ENCODE measurements at regions not wholly inside any gene's neighbourhood (a gene's known extent, or its start where the extent isn't known, plus 50 kb on each side); places are given as distances from the start of the nearest gene placed in this dataset.

DNA sequence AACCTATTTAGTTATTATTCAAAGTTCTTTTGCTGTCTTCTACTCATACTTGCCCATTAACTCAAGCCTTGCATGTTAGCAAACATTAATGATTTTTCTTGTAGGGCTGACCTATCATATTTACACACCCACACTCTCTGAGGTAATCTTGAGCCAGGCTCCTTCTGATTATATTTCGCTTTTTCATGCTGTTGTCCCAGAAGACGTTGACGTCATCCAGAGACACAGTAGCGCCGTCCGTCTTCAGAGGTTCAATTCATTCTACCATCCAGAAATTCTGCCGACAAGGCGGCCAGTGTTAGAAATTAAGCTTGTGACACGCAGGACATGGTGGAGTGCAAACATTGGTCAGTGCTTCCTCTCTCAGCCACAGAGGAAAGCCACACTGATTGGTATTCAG, 584.7 kb downstream of the BMP2 start:
- no peak for ATAC-seq
- no peak for TF ChIP-seq ZFP30 (CRISPR knock-in tag; IDR thresholded peaks at IDR 0.05)
- no peak for TF ChIP-seq ZNF565 (CRISPR knock-in tag; conservative IDR thresholded peaks at IDR 0.05; ENCODE audit: low read depth)
- TF ChIP-seq ZFP3 (CRISPR knock-in tag; IDR thresholded peaks at IDR 0.05) = no peak
- TF ChIP-seq TCF4 (CRISPR knock-in tag; IDR thresholded peaks at IDR 0.05; ENCODE audit: borderline replicate concordance) = no peak
- TF ChIP-seq, protein P1, sequence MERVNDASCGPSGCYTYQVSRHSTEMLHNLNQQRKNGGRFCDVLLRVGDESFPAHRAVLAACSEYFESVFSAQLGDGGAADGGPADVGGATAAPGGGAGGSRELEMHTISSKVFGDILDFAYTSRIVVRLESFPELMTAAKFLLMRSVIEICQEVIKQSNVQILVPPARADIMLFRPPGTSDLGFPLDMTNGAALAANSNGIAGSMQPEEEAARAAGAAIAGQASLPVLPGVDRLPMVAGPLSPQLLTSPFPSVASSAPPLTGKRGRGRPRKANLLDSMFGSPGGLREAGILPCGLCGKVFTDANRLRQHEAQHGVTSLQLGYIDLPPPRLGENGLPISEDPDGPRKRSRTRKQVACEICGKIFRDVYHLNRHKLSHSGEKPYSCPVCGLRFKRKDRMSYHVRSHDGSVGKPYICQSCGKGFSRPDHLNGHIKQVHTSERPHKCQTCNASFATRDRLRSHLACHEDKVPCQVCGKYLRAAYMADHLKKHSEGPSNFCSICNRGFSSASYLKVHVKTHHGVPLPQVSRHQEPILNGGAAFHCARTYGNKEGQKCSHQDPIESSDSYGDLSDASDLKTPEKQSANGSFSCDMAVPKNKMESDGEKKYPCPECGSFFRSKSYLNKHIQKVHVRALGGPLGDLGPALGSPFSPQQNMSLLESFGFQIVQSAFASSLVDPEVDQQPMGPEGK (CRISPR knock-in tag; IDR thresholded peaks at IDR 0.05; ENCODE audit: borderline replicate concordance) = no peak
- TF ChIP-seq, protein P2, sequence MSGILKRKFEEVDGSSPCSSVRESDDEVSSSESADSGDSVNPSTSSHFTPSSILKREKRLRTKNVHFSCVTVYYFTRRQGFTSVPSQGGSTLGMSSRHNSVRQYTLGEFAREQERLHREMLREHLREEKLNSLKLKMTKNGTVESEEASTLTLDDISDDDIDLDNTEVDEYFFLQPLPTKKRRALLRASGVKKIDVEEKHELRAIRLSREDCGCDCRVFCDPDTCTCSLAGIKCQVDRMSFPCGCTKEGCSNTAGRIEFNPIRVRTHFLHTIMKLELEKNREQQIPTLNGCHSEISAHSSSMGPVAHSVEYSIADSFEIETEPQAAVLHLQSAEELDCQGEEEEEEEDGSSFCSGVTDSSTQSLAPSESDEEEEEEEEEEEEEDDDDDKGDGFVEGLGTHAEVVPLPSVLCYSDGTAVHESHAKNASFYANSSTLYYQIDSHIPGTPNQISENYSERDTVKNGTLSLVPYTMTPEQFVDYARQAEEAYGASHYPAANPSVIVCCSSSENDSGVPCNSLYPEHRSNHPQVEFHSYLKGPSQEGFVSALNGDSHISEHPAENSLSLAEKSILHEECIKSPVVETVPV (CRISPR knock-in tag; IDR thresholded peaks at IDR 0.05) = no peak

DNA sequence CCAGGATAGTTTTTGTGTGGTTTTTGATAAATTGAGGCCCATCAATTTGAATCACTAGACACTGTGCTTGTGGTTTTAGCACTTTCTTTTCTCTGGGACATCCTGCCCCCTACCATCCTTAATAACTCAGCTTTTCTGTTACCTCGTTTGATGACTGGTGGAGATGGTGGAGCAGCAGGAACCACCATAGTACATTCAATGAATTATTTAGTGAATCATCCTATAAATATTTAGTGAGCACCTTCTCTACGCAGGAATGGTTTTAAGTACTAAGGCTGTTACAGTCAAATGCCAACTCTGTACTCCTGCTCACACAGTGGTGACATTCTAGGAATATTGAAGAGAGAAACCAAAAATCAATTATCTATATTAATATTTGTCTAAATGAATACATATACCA, 585.2 kb downstream of the HAO1 start:
- no peak for TF ChIP-seq ZC3H10 (CRISPR knock-in tag; IDR thresholded peaks at IDR 0.05)
- no peak for TF ChIP-seq BACH2 (CRISPR knock-in tag; IDR thresholded peaks at IDR 0.05; ENCODE audit: borderline replicate concordance)
- no peak for TF ChIP-seq ZFP3 (CRISPR knock-in tag; IDR thresholded peaks at IDR 0.05)
- no peak for TF ChIP-seq ZFP30 (CRISPR knock-in tag; IDR thresholded peaks at IDR 0.05)
- TF ChIP-seq ZNF8 (CRISPR knock-in tag; IDR thresholded peaks at IDR 0.05) = no peak
- no peak for TF ChIP-seq GLIS3 (CRISPR knock-in tag; IDR thresholded peaks at IDR 0.05)
- TF ChIP-seq ISL1 (CRISPR knock-in tag; IDR thresholded peaks at IDR 0.05) = no peak
- TF ChIP-seq, protein P3, sequence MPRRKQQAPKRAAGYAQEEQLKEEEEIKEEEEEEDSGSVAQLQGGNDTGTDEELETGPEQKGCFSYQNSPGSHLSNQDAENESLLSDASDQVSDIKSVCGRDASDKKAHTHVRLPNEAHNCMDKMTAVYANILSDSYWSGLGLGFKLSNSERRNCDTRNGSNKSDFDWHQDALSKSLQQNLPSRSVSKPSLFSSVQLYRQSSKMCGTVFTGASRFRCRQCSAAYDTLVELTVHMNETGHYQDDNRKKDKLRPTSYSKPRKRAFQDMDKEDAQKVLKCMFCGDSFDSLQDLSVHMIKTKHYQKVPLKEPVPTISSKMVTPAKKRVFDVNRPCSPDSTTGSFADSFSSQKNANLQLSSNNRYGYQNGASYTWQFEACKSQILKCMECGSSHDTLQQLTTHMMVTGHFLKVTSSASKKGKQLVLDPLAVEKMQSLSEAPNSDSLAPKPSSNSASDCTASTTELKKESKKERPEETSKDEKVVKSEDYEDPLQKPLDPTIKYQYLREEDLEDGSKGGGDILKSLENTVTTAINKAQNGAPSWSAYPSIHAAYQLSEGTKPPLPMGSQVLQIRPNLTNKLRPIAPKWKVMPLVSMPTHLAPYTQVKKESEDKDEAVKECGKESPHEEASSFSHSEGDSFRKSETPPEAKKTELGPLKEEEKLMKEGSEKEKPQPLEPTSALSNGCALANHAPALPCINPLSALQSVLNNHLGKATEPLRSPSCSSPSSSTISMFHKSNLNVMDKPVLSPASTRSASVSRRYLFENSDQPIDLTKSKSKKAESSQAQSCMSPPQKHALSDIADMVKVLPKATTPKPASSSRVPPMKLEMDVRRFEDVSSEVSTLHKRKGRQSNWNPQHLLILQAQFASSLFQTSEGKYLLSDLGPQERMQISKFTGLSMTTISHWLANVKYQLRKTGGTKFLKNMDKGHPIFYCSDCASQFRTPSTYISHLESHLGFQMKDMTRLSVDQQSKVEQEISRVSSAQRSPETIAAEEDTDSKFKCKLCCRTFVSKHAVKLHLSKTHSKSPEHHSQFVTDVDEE (CRISPR knock-in tag; IDR thresholded peaks at IDR 0.05) = no peak
- TF ChIP-seq OSR1 (CRISPR knock-in tag; IDR thresholded peaks at IDR 0.05) = no peak
- TF ChIP-seq, protein P4, sequence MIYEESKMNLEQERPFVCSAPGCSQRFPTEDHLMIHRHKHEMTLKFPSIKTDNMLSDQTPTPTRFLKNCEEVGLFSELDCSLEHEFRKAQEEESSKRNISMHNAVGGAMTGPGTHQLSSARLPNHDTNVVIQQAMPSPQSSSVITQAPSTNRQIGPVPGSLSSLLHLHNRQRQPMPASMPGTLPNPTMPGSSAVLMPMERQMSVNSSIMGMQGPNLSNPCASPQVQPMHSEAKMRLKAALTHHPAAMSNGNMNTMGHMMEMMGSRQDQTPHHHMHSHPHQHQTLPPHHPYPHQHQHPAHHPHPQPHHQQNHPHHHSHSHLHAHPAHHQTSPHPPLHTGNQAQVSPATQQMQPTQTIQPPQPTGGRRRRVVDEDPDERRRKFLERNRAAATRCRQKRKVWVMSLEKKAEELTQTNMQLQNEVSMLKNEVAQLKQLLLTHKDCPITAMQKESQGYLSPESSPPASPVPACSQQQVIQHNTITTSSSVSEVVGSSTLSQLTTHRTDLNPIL (CRISPR knock-in tag; IDR thresholded peaks at IDR 0.05; ENCODE audit: low read depth) = no peak
- no peak for TF ChIP-seq TOX (CRISPR knock-in tag; IDR thresholded peaks at IDR 0.05; ENCODE audit: borderline replicate concordance)
- no peak for TF ChIP-seq SNAI2 (CRISPR knock-in tag; IDR thresholded peaks at IDR 0.05)
- no peak for TF ChIP-seq ZNF70 (CRISPR knock-in tag; IDR thresholded peaks at IDR 0.05)
- no peak for TF ChIP-seq PPARA (CRISPR knock-in tag; IDR thresholded peaks at IDR 0.05; ENCODE audit: borderline replicate concordance)
- no peak for TF ChIP-seq ESRRG (CRISPR knock-in tag; IDR thresholded peaks at IDR 0.05)
- TF ChIP-seq, protein P5, sequence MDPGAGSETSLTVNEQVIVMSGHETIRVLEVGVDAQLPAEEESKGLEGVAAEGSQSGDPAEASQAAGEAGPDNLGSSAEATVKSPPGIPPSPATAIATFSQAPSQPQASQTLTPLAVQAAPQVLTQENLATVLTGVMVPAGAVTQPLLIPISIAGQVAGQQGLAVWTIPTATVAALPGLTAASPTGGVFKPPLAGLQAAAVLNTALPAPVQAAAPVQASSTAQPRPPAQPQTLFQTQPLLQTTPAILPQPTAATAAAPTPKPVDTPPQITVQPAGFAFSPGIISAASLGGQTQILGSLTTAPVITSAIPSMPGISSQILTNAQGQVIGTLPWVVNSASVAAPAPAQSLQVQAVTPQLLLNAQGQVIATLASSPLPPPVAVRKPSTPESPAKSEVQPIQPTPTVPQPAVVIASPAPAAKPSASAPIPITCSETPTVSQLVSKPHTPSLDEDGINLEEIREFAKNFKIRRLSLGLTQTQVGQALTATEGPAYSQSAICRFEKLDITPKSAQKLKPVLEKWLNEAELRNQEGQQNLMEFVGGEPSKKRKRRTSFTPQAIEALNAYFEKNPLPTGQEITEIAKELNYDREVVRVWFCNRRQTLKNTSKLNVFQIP (CRISPR knock-in tag; IDR thresholded peaks at IDR 0.05; ENCODE audit: borderline replicate concordance, low read depth) = no peak
- TF ChIP-seq CSDC2 (CRISPR knock-in tag; IDR thresholded peaks at IDR 0.05) = no peak
- no peak for ATAC-seq

DNA sequence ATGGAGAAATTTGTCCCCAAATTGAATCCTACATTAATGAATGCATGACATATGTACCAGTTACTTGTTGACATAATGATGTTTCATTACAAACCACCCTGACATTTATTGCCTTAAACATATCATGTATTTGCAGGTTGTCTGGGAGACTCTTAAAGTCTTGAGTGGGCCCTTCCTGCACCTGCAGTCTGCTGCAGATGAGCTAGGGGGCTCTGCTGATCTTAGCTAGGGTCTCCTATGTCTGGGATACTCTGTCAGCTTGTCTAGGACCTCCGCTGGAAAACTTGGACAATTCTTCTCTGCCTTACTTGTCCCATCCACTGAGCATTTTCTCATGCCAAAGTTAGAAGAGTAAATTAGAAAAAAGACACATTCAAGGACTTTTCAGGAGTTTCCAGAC, 581.6 kb downstream of the HAO1 start:
- no peak for ATAC-seq
- TF ChIP-seq GLIS3 (CRISPR knock-in tag; IDR thresholded peaks at IDR 0.05) (no peak), ZNF70 (CRISPR knock-in tag; IDR thresholded peaks at IDR 0.05) (no peak), PPARA (CRISPR knock-in tag; IDR thresholded peaks at IDR 0.05; ENCODE audit: borderline replicate concordance) (no peak), ZC3H10 (CRISPR knock-in tag; IDR thresholded peaks at IDR 0.05) (no peak), OSR1 (CRISPR knock-in tag; IDR thresholded peaks at IDR 0.05) (no peak), RARB (CRISPR knock-in tag; IDR thresholded peaks at IDR 0.05) (no peak), TOX (CRISPR knock-in tag; IDR thresholded peaks at IDR 0.05; ENCODE audit: borderline replicate concordance) (no peak), ZNF565 (CRISPR knock-in tag; conservative IDR thresholded peaks at IDR 0.05; ENCODE audit: low read depth) (no peak), ZNF8 (CRISPR knock-in tag; IDR thresholded peaks at IDR 0.05) (no peak), ISL1 (CRISPR knock-in tag; IDR thresholded peaks at IDR 0.05) (no peak), CSDC2 (CRISPR knock-in tag; IDR thresholded peaks at IDR 0.05) (no peak), ZFP30 (CRISPR knock-in tag; IDR thresholded peaks at IDR 0.05) (no peak)
- TF ChIP-seq, protein P4 (CRISPR knock-in tag; IDR thresholded peaks at IDR 0.05; ENCODE audit: low read depth) = no peak

Measured in SK-N-SH treated with all-trans-retinoic acid at 6 μM for 48 hours (cell line).